Body of pancreas (tissue), 4 donors: ENCODE measurements at regions not wholly inside any gene's neighbourhood (a gene's known extent, or its start where the extent isn't known, plus 50 kb on each side); places are given as distances from the start of the nearest gene placed in this dataset.

Experiments
- ATAC-seq: fragments of 150-250 bp; one replicate; pipeline ENCODE4 v1.9.1; 2016
- DNase-seq, 4 donors: peaks; one replicate each; pipeline ENCODE4 v3.0.0-alpha.2; 2019
- H3K27ac ChIP-seq, 4 donors: fragments of 200-600 bp; sonication (generic); 1 replicate in 3 of 4; 2 replicates in 1 of 4; pipeline versions ENCODE4 v1.5.1 to v1.6.1; 2016 to 2019; ENCODE audit warnings: mild to moderate bottlenecking in 1 of 4, mixed read lengths in 1 of 4, moderate library complexity in 1 of 4
- H3K27me3 ChIP-seq, 2 donors: fragments of 200-600 bp; sonication (generic); one replicate each; pipeline ENCODE4 v1.6.0; 2016; ENCODE audit warnings: mild to moderate bottlenecking in 1 of 2
- H3K36me3 ChIP-seq, 2 donors: fragments of 200-600 bp; sonication (generic); replicated peaks in 1 of 2; 2 replicates each; pipeline ENCODE4 v1.5.1; 2016; ENCODE audit warnings: low read depth in 2 of 2; ENCODE audit not compliant: insufficient read depth in 1 of 2
- H3K4me1 ChIP-seq: fragments of 200-600 bp; sonication (generic); one replicate; pipeline ENCODE4 v1.6.0; 2016
- H3K4me3 ChIP-seq, 2 donors: fragments of 200-600 bp; sonication (generic); 1 replicate in 1 of 2; 2 replicates in 1 of 2; pipeline ENCODE4 v1.5.1; 2016 to 2019
- H3K9me3 ChIP-seq, 3 donors: fragments of 200-600 bp; sonication (generic); 1 replicate in 2 of 3; 2 replicates in 1 of 3; pipeline ENCODE4 v1.5.1; 2016
- POLR2A ChIP-seq, 3 donors: fragments of 450-650 bp; IDR thresholded peaks; one replicate each; pipeline ENCODE4 v1.6.1; 2016; ENCODE audit warnings: antibody characterized with exemption in 3 of 3, mild to moderate bottlenecking in 2 of 3
- WGBS, 2 donors: methylation state at CpG; one replicate each; pipeline ENCODE4 v1.1.5; 2017; 5-methylcytosine and 5-hydroxymethylcytosine counted together
- intact Hi-C: fragments of 100-400 bp; cut with DNase I; formaldehyde crosslinking; loops from one replicate; pipeline ENCODE4 v1.15.1; 2023
- TF ChIP-seq, protein P1 (sequence below), 7 experiments: fragments of 450-650 bp in 4 of 7; fragments of 200-600 bp in 3 of 7; sonication (generic) in 3 of 7; IDR thresholded peaks; one replicate each; pipeline ENCODE4 v1.5.1; 2016 to 2019; ENCODE audit warnings: antibody characterized with exemption in 7 of 7

DNA sequence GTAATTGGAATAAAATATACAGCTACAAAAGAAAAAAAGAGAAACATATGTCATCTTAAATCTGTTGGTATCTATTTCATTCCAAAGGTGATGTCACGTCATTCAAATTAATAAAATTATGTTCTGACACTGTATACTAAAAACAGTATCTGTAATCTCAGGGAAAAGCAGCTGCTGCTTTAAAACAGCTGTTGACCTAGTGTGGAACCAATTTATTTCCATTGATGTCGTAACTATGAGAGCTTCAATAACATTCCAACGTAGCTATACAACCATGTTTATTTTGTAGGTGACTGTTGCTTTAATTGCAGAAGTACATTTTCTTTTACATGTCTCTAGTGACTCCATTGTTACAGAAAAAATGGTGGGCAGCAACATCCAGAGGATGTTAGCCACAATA, 571.7 kb downstream of the RPS29 start:
- Histone ChIP-seq H3K36me3 (no peaks in the 10 kb centered on the region), H3K27me3 (no peaks in the 10 kb centered on the region), H3K9me3 (no peaks in the 10 kb centered on the region), H3K4me3 (no peak overlapping the region), H3K4me1 (no peaks in the 10 kb centered on the region), H3K27ac (no peak overlapping the region)
- ATAC-seq (no peak), DNase-seq (no peak)
- WGBS, 2 donors = 33 to 38% methylated on average over 3 of the region's 3 CpGs
- intact Hi-C loops = no loop called here
- TF ChIP-seq, protein P1, sequence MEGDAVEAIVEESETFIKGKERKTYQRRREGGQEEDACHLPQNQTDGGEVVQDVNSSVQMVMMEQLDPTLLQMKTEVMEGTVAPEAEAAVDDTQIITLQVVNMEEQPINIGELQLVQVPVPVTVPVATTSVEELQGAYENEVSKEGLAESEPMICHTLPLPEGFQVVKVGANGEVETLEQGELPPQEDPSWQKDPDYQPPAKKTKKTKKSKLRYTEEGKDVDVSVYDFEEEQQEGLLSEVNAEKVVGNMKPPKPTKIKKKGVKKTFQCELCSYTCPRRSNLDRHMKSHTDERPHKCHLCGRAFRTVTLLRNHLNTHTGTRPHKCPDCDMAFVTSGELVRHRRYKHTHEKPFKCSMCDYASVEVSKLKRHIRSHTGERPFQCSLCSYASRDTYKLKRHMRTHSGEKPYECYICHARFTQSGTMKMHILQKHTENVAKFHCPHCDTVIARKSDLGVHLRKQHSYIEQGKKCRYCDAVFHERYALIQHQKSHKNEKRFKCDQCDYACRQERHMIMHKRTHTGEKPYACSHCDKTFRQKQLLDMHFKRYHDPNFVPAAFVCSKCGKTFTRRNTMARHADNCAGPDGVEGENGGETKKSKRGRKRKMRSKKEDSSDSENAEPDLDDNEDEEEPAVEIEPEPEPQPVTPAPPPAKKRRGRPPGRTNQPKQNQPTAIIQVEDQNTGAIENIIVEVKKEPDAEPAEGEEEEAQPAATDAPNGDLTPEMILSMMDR (IDR thresholded peaks at IDR 0.05) = no peak
- TF ChIP-seq POLR2A (IDR thresholded peaks at IDR 0.05) = no peak

DNA sequence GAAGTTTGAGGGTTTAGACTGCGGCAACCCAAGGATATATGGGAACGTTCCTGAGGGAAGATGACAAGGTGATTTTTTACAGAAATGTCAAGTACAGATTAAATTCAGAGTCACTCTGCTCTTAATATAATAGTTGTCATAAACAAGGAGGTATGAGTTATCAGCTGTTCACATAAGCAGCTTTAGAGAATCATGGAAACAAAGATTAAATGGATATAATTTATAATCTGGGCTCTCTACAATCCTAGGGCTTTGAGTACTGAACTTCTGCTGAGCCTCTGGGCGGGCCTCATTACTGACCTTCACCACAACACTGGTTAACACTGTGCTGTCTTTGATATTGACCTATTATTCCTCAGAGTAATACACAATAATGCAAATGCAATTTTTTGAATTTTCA, 577.8 kb downstream of the RPS29 start:
- Histone ChIP-seq H3K4me3 (no peak overlapping the region), H3K27ac (no peak overlapping the region), H3K36me3 (no peaks in the 10 kb centered on the region), H3K27me3 (no peaks in the 10 kb centered on the region), H3K9me3 (no peaks in the 10 kb centered on the region), H3K4me1 (no peaks in the 10 kb centered on the region)
- intact Hi-C loops = no loop called here
- no peak for TF ChIP-seq POLR2A (IDR thresholded peaks at IDR 0.05)
- TF ChIP-seq, protein P1 (IDR thresholded peaks at IDR 0.05) = no peak
- 55 to 61% methylated on average over 3 of the region's 3 CpGs for WGBS, 2 donors
- no peak for DNase-seq
- no peak for ATAC-seq

DNA sequence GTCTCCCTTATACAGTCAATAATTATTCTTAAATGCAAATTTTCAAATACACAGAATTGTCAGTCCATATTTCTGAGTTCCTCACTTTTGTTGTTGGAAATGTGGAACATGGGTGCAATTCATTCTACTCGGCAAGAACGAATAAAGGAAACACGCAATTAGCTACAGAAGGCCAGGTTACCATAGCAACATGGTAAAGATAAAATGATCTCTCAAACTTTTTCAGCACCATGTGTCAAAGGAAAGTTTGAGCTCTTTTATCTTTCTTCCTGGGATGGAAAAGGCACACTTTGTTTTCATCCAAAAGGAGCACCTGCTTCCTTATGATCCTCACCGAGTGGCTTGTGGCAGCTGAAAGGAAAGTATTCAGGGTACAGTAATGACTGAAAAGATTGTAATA, 595.0 kb downstream of the RPS29 start:
- Histone ChIP-seq H3K4me1 (no peaks in the 10 kb centered on the region), H3K27ac (no peak overlapping the region), H3K27me3 (no peaks in the 10 kb centered on the region), H3K4me3 (no peak overlapping the region), H3K9me3 (no peaks in the 10 kb centered on the region), H3K36me3 (no peaks in the 10 kb centered on the region)
- DNase-seq (no peak), ATAC-seq (no peak)
- WGBS, 2 donors = 57 to 59% methylated on average over 4 of the region's 4 CpGs
- no peak for TF ChIP-seq POLR2A (IDR thresholded peaks at IDR 0.05)
- TF ChIP-seq, protein P1 (IDR thresholded peaks at IDR 0.05) = no peak
- intact Hi-C loops = no loop called here

DNA sequence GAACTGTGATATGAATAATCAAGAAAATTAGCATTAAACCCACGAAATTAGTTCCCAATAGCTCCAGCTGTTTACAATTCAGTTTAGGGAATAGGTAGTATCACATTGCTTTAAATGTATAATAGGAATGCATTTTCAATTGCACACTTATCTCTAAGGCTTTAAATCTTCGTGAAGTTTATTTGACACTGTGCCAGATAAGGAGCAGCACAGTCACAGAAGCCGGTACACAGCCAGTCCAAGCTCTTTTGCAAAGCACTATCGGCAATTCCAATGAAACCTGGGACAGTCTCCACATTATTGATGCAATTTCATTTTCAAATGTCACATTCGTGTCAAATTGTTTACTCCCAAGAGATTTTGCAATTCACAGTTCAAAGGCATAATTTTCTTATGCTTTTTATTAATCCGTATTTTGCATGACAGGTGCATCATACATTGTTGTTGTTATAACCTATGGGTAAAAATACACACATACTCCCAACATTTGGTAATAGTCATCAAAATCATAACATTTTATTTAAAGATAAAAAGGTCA, 602.8 kb downstream of the RPS29 start:
- H3K27ac ChIP-seq = no peak overlapping the region
- intact Hi-C loops = no loop called here
- no peak overlapping the region for H3K4me3 ChIP-seq
- no peaks in the 10 kb centered on the region for H3K27me3 ChIP-seq
- ATAC-seq (no peak), DNase-seq (peak in 2 of 4 donors; percentile 3 to 12)
- no peaks in the 10 kb centered on the region for H3K36me3 ChIP-seq
- peaks cover 7% of the 10 kb centered on the region for H3K4me1 ChIP-seq
- no peaks in the 10 kb centered on the region for H3K9me3 ChIP-seq
- TF ChIP-seq POLR2A (IDR thresholded peaks at IDR 0.05) = no peak
- TF ChIP-seq, protein P1 (IDR thresholded peaks at IDR 0.05) = no peak
- WGBS, 2 donors = 10 to 15% methylated on average over 6 of the region's 6 CpGs

DNA sequence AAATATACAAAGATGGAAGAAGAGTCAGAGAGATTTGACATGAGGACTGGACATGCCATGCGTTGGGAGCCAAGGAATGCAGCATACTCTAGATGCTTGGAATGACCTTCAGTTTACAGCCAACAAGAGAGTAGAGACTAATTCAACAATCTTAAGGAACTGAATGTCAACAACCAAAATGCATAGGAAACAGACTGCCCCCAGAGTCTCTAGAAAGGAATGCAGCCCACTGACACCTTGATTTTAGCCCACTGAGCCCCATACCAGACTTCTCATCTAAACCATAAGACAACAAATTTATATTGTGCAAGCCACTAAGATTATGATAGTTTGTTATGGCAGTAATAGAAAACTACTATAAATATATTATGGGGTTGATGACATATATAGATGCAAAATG, 611.2 kb downstream of the RPS29 start:
- H3K27me3 ChIP-seq = no peaks in the 10 kb centered on the region
- H3K4me3 ChIP-seq = no peak overlapping the region
- no peak for ATAC-seq
- no peaks in the 10 kb centered on the region for H3K36me3 ChIP-seq
- intact Hi-C loops = no loop called here
- H3K27ac ChIP-seq = no peak overlapping the region
- no peaks in the 10 kb centered on the region for H3K9me3 ChIP-seq
- H3K4me1 ChIP-seq = no peaks in the 10 kb centered on the region
- no peak for DNase-seq
- 55 to 56% methylated on average over 1 of the region's 1 CpG for WGBS, 2 donors
- TF ChIP-seq POLR2A (IDR thresholded peaks at IDR 0.05) = no peak
- TF ChIP-seq, protein P1 (IDR thresholded peaks at IDR 0.05) = no peak
